Transverse colon (tissue), 4 donors: ENCODE measurements at regions not wholly inside any gene's neighbourhood (a gene's known extent, or its start where the extent isn't known, plus 50 kb on each side); places are given as distances from the start of the nearest gene placed in this dataset.

Source experiments
- DNase-seq: peaks from one replicate; pipeline ENCODE4 v3.0.0-alpha.2; 2019
- H3K27ac ChIP-seq, 4 donors: fragments of 200-600 bp; sonication (generic); 2 replicates each; pipeline ENCODE4 v1.5.1; 2016 to 2018; ENCODE audit warnings: inconsistent platforms in 4 of 4
- H3K27me3 ChIP-seq: fragments of 200-600 bp; sonication (generic); 2 replicates; pipeline ENCODE4 v1.5.1; 2017; ENCODE audit warnings: inconsistent platforms
- H3K36me3 ChIP-seq, 4 donors: fragments of 200-600 bp; sonication (generic); 2 replicates each; pipeline ENCODE4 v1.5.1; 2017 to 2019; ENCODE audit warnings: inconsistent platforms in 4 of 4
- H3K4me1 ChIP-seq, 4 donors: fragments of 200-600 bp; sonication (generic); 2 replicates each; pipeline ENCODE4 v1.5.1; 2017 to 2020; ENCODE audit warnings: inconsistent platforms in 4 of 4
- H3K4me3 ChIP-seq, 4 donors: fragments of 200-600 bp; sonication (generic); 1 replicate in 1 of 4; 2 replicates in 3 of 4; pipeline versions ENCODE4 v1.5.1 to v1.6.1; 2017 to 2019; ENCODE audit warnings: inconsistent platforms in 4 of 4
- H3K9me3 ChIP-seq, 2 donors: fragments of 200-600 bp; sonication (generic); 2 replicates each; pipeline ENCODE4 v1.5.1; 2017 to 2019; ENCODE audit warnings: inconsistent platforms in 2 of 2
- EP300 ChIP-seq: sonication (generic); formaldehyde crosslinking; IDR thresholded peaks from one replicate; pipeline ENCODE4 v1.6.1; 2017; ENCODE audit warnings: antibody characterized with exemption, low read depth
- POLR2A ChIP-seq: fragments of 450-650 bp; IDR thresholded peaks from one replicate; pipeline ENCODE4 v1.6.1; 2016; ENCODE audit warnings: antibody characterized with exemption, mild to moderate bottlenecking, moderate library complexity
- POLR2AphosphoS5 ChIP-seq, 3 donors: sonication (generic); formaldehyde crosslinking; IDR thresholded peaks; one replicate each; pipeline ENCODE4 v1.6.1; 2016; ENCODE audit warnings: antibody characterized with exemption in 3 of 3
- WGBS, 2 donors: methylation state at CpG; one replicate each; pipeline ENCODE4 v1.1.5; 2018; ENCODE audit warnings: low coverage in 1 of 2; 5-methylcytosine and 5-hydroxymethylcytosine counted together
- in situ Hi-C, 4 donors: fragments of 200-750 bp; cut with MboI; loops; one replicate each; pipeline versions ENCODE4 v1.15.0 to v1.15.1; 2017; ENCODE audit warnings: low sequenced_read_pairs in 3 of 4, low pct_ligation_motif_present in 1 of 4, low pct_unique_long_range_greater_than_20kb in 1 of 4
- intact Hi-C: fragments of 100-400 bp; cut with DNase I; formaldehyde crosslinking; loops from one replicate; pipeline ENCODE4 v1.15.1; 2023; ENCODE audit warnings: low total_unique reads
- TF ChIP-seq, protein P1 (sequence below), 5 experiments: fragments of 200-600 bp in 3 of 5; fragments of 450-650 bp in 2 of 5; sonication (generic) in 3 of 5; IDR thresholded peaks; 1 replicate in 2 of 5; 2 replicates in 3 of 5; pipeline ENCODE4 v1.5.1; 2016 to 2017; ENCODE audit warnings: antibody characterized with exemption in 5 of 5, inconsistent platforms in 3 of 5, mild to moderate bottlenecking in 2 of 5, moderate library complexity in 1 of 5

GRCh38 chr2:19659024-19659792 is 242.6 kb downstream of the TTC32 start:
- in situ Hi-C loops, result no loop called here
- no peak for TF ChIP-seq EP300
- TF ChIP-seq, protein P1, sequence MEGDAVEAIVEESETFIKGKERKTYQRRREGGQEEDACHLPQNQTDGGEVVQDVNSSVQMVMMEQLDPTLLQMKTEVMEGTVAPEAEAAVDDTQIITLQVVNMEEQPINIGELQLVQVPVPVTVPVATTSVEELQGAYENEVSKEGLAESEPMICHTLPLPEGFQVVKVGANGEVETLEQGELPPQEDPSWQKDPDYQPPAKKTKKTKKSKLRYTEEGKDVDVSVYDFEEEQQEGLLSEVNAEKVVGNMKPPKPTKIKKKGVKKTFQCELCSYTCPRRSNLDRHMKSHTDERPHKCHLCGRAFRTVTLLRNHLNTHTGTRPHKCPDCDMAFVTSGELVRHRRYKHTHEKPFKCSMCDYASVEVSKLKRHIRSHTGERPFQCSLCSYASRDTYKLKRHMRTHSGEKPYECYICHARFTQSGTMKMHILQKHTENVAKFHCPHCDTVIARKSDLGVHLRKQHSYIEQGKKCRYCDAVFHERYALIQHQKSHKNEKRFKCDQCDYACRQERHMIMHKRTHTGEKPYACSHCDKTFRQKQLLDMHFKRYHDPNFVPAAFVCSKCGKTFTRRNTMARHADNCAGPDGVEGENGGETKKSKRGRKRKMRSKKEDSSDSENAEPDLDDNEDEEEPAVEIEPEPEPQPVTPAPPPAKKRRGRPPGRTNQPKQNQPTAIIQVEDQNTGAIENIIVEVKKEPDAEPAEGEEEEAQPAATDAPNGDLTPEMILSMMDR (IDR thresholded peaks at IDR 0.05), result no peak
- TF ChIP-seq POLR2A, result no peak
- Histone ChIP-seq H3K4me3 (no peak overlapping the region), H3K4me1 (no peaks in the 10 kb centered on the region), H3K27ac (no peak overlapping the region), H3K9me3 (no peaks in the 10 kb centered on the region), H3K27me3 (no peaks in the 10 kb centered on the region), H3K36me3 (no peaks in the 10 kb centered on the region)
- no peak for DNase-seq
- intact Hi-C loops, result no loop called here
- 60 to 72% methylated on average over 2 to 3 of the region's 3 CpGs for WGBS, 2 donors

DNA sequence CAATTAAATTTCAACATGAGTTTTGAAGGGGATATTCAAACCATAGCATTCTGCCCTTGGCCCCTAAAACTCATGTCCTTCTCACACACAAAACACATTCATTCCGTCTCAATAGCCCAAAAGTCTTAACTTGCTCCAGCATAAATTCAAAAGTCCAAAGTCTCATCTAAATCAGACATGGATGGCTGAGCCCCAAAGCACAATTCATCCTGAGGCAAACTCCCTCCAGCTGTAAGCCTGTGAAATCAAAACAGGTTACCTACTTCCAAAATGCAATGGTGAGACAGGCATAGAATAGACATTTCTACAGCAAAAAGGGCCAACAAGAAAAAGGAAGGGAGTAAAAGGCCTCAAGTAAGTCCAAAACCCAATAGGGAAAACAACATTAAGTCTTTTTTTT is 245.8 kb downstream of the TTC32 start:
- Histone ChIP-seq H3K36me3 (no peaks in the 10 kb centered on the region), H3K27me3 (no peaks in the 10 kb centered on the region), H3K27ac (no peak overlapping the region), H3K4me1 (no peaks in the 10 kb centered on the region), H3K4me3 (no peak overlapping the region), H3K9me3 (no peaks in the 10 kb centered on the region)
- TF ChIP-seq EP300, result no peak
- TF ChIP-seq, protein P1 (IDR thresholded peaks at IDR 0.05), result no peak
- TF ChIP-seq POLR2AphosphoS5 (IDR thresholded peaks at IDR 0.05), result no peak
- no peak for TF ChIP-seq POLR2A
- intact Hi-C loops (no loop called here), in situ Hi-C loops (no loop called here)
- 81% methylated on average over 1 of the region's 1 CpG; no CpG with 5 or more reads in 1 of the 2 donors for WGBS, 2 donors
- no peak for DNase-seq

DNA sequence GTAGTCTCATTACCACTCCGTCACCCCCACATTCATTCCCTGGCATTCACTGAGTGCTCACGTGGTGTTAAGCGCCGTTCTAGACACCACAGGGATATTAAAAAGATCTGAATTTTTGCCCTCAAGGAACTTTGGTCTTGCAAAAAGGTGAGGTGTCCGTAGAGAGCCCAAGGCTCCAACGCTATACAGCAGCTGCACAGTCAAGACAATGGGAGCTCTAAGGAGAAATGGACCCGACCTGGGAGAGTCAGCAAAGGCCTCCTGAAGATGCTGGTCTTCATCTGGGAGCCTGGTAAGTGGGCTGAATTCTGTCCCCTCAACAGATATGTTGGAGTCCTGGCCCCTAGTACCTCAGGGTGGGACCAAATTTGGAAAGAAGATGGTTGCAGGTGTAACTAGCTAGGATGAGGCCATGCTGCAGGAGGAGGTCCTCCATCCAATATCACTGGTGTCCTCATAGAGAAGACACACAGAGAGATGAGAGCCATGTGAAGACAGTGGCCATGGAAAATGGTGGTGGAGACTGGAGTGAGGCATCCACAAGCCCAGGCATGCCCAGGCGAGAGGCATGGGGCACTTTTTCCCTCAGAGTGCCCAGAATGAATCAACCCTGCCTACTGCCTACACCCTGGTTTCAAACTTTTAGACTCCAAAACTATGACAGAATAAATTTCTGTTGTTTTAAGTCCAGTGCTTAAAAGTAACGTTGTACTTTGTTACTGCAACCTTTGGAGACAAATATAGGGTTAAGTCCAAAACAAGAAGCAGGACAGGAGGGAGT is 247.3 kb downstream of the TTC32 start:
- in situ Hi-C loops (no loop called here), intact Hi-C loops (no loop called here)
- no peaks in the 10 kb centered on the region for H3K36me3 ChIP-seq
- H3K27ac ChIP-seq, result no peak overlapping the region
- no peak for DNase-seq
- no peaks in the 10 kb centered on the region for H3K27me3 ChIP-seq
- H3K9me3 ChIP-seq, result no peaks in the 10 kb centered on the region
- WGBS, 2 donors, result 81 to 97% methylated on average over 6 to 9 of the region's 9 CpGs
- H3K4me1 ChIP-seq, result no peaks in the 10 kb centered on the region
- no peak overlapping the region for H3K4me3 ChIP-seq
- TF ChIP-seq, protein P1 (IDR thresholded peaks at IDR 0.05), result no peak
- TF ChIP-seq POLR2A (no peak), EP300 (no peak), POLR2AphosphoS5 (IDR thresholded peaks at IDR 0.05) (no peak)

DNA sequence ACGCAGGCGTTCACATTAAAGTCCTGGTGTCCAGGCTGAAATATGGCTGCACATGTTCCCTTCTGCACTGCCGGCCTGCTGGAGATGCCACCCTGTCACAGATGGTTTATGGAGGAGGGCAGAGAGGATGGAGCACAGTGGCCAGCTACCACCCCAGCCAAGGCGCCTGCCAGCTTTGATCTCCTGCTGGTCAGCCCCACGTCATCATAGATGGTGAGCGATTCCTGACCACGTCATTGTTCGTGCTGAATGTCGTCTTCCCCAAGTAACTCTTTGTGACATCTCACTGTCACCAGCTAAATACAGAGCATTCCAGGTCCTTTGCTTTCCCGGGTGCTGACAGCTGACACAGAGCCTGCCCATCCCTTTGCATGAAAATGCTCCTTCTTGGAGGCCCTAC is 248.3 kb downstream of the TTC32 start:
- DNase-seq, result no peak
- Histone ChIP-seq H3K27me3 (no peaks in the 10 kb centered on the region), H3K27ac (no peak overlapping the region), H3K9me3 (no peaks in the 10 kb centered on the region), H3K4me1 (no peaks in the 10 kb centered on the region), H3K36me3 (no peaks in the 10 kb centered on the region), H3K4me3 (no peak overlapping the region)
- in situ Hi-C loops, result no loop called here
- TF ChIP-seq, protein P1 (IDR thresholded peaks at IDR 0.05), result no peak
- TF ChIP-seq EP300, result no peak
- no peak for TF ChIP-seq POLR2A
- no peak for TF ChIP-seq POLR2AphosphoS5 (IDR thresholded peaks at IDR 0.05)
- WGBS, 2 donors, result 88% methylated on average over 9 of the region's 10 CpGs; no CpG with 5 or more reads in 1 of the 2 donors
- intact Hi-C loops, result no loop called here
